ENCODE measurements at regions not wholly inside any gene's neighbourhood (a gene's known extent, or its start where the extent isn't known, plus 50 kb on each side); places are given as distances from the start of the nearest gene placed in this dataset.

GRCh38 chr12:4015225-4016091 lies 142.3 kb upstream of the PARP11 start (continued):
- peak; percentile 66; the same call in 1 of the 2 replicates for TF ChIP-seq ZNF800 (CRISPR knock-in tag; IDR thresholded peaks at IDR 0.05)
- no peak for TF ChIP-seq ATRX (CRISPR knock-in tag; IDR thresholded peaks at IDR 0.05; ENCODE audit: borderline replicate concordance)
- no peak for TF ChIP-seq CAMTA2 (CRISPR knock-in tag; IDR thresholded peaks at IDR 0.05; ENCODE audit: borderline replicate concordance)
- TF ChIP-seq E2F2 (CRISPR knock-in tag; IDR thresholded peaks at IDR 0.05; ENCODE audit: borderline replicate concordance), result 0 out of 2 replicates have a peak, but pooled peaks have one; percentile 59
- TF ChIP-seq ARID3A (IDR thresholded peaks at IDR 0.05; ENCODE audit: low read depth, low read length), result peak; percentile 84
- TF ChIP-seq ZNF709 (CRISPR knock-in tag; IDR thresholded peaks at IDR 0.05), result peak; percentile 26; the same call in 1 of the 2 replicates
- no peak for TF ChIP-seq SRSF4 (IDR thresholded peaks at IDR 0.05; ENCODE audit: low read depth, low read length, poor library complexity, severe bottlenecking)
- peak; percentile 86 for TF ChIP-seq DPF2 (CRISPR knock-in tag; IDR thresholded peaks at IDR 0.05; ENCODE audit: borderline replicate concordance, low read depth)
- TF ChIP-seq MIXL1 (CRISPR knock-in tag; IDR thresholded peaks at IDR 0.05), result peak; percentile 95
- peak; percentile 35; the same call in 1 of the 2 replicates for TF ChIP-seq TFDP2 (CRISPR knock-in tag; IDR thresholded peaks at IDR 0.05)
- TF ChIP-seq ZNF138 (CRISPR knock-in tag; IDR thresholded peaks at IDR 0.05; ENCODE audit: low read depth), result no peak
- 0 out of 2 replicates have a peak, but pooled peaks have one; percentile 29 for TF ChIP-seq ZNF879 (CRISPR knock-in tag; IDR thresholded peaks at IDR 0.05)
- peak; percentile 96 for TF ChIP-seq ESRRA (CRISPR knock-in tag; IDR thresholded peaks at IDR 0.05; ENCODE audit: low read depth)
- TF ChIP-seq ZFP36L1 (CRISPR knock-in tag; IDR thresholded peaks at IDR 0.05), result 0 out of 2 replicates have a peak, but pooled peaks have one; percentile 22
- TF ChIP-seq ZNF567 (CRISPR knock-in tag; IDR thresholded peaks at IDR 0.05; ENCODE audit: borderline replicate concordance), result peak; percentile 74; the same call in 1 of the 2 replicates
- no peak for TF ChIP-seq ZNF3 (CRISPR knock-in tag; IDR thresholded peaks at IDR 0.05)
- no peak for TF ChIP-seq ARHGAP35 (CRISPR knock-in tag; IDR thresholded peaks at IDR 0.05; ENCODE audit: borderline replicate concordance)
- TF ChIP-seq ZBED4 (CRISPR knock-in tag; IDR thresholded peaks at IDR 0.05; ENCODE audit: borderline replicate concordance), result peak; percentile 49; the same call in 1 of the 2 replicates
